ENCODE measurements at regions not wholly inside any gene's neighbourhood (a gene's known extent, or its start where the extent isn't known, plus 50 kb on each side); places are given as distances from the start of the nearest gene placed in this dataset.

DNA sequence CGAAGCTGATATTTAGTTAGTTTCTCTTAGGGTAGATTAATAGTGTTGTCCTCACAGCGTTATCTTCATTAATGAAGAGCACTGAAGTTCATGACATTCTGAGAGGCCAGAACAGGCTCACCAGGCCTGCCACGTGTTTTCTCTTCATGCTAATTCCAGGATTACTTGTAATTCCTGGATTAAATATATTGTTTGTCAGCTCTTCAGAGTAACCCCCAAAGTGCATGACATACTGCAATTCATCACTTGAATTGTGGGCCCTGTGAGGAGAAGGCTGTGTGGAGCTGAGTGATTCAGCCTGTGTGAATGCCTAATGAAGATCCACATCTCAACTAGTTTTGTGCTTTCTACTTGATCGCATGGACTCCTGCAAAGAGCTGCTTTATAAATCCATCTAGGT is 401.0 kb upstream of the ADAMTSL1 start:
- SMC1A ChIA-PET (ENCODE audit: uncharacterized antibody, unreplicated experiment), result no interaction called here
- H3K4me3 ChIP-seq, result no peak overlapping the region
- in situ Hi-C loops (cut with MboI), result no loop called here
- no peak overlapping the region for H3K27ac ChIP-seq (ENCODE audit: control insufficient read depth, insufficient read depth)
- POLR2A ChIA-PET, result no interaction called here
- CTCF ChIA-PET, result no interaction called here
- WGBS (ENCODE audit: insufficient coverage, insufficient replicate concordance, low lambda C conversion rate, missing lambda C conversion rate), result 31% methylated on average over 4 of the region's 4 CpGs
- intact Hi-C loops (cut with micrococcal nuclease; ENCODE audit: unreplicated experiment), result no loop called here
- no peaks in the 10 kb centered on the region for H3K79me2 ChIP-seq (ENCODE audit: control insufficient read depth, insufficient read depth, low read length)
- H3K27me3 ChIP-seq (replicated peaks in 1 of 2; ENCODE audit: control insufficient read depth in 2 of 2, insufficient read depth in 2 of 2, low read length in 1 of 2), result no peaks in the 10 kb centered on the region; a peak in 1 of 4 replicates
- no peak for ATAC-seq
- no peaks in the 10 kb centered on the region for H3K9me3 ChIP-seq (replicated peaks; ENCODE audit: control insufficient read depth, insufficient read depth, low read length)
- no peaks in the 10 kb centered on the region for H3K4me1 ChIP-seq (ENCODE audit: control insufficient read depth, insufficient read depth, low read length)
- RAD21 ChIA-PET (ENCODE audit: unreplicated experiment), result no interaction called here
- TF ChIP-seq DPF2 (IDR thresholded peaks at IDR 0.05) (no peak), SP1 (IDR thresholded peaks at IDR 0.05; ENCODE audit: low read depth, low read length) (no peak)
- TF ChIP-seq, protein P1, sequence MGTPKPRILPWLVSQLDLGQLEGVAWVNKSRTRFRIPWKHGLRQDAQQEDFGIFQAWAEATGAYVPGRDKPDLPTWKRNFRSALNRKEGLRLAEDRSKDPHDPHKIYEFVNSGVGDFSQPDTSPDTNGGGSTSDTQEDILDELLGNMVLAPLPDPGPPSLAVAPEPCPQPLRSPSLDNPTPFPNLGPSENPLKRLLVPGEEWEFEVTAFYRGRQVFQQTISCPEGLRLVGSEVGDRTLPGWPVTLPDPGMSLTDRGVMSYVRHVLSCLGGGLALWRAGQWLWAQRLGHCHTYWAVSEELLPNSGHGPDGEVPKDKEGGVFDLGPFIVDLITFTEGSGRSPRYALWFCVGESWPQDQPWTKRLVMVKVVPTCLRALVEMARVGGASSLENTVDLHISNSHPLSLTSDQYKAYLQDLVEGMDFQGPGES (IDR thresholded peaks at IDR 0.05), result no peak
- TF ChIP-seq, protein P2, sequence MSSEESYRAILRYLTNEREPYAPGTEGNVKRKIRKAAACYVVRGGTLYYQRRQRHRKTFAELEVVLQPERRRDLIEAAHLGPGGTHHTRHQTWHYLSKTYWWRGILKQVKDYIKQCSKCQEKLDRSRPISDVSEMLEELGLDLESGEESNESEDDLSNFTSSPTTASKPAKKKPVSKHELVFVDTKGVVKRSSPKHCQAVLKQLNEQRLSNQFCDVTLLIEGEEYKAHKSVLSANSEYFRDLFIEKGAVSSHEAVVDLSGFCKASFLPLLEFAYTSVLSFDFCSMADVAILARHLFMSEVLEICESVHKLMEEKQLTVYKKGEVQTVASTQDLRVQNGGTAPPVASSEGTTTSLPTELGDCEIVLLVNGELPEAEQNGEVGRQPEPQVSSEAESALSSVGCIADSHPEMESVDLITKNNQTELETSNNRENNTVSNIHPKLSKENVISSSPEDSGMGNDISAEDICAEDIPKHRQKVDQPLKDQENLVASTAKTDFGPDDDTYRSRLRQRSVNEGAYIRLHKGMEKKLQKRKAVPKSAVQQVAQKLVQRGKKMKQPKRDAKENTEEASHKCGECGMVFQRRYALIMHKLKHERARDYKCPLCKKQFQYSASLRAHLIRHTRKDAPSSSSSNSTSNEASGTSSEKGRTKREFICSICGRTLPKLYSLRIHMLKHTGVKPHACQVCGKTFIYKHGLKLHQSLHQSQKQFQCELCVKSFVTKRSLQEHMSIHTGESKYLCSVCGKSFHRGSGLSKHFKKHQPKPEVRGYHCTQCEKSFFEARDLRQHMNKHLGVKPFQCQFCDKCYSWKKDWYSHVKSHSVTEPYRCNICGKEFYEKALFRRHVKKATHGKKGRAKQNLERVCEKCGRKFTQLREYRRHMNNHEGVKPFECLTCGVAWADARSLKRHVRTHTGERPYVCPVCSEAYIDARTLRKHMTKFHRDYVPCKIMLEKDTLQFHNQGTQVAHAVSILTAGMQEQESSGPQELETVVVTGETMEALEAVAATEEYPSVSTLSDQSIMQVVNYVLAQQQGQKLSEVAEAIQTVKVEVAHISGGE (CRISPR knock-in tag; IDR thresholded peaks at IDR 0.05), result no peak
- H3K36me3 ChIP-seq (ENCODE audit: control insufficient read depth in 2 of 2, insufficient read depth in 2 of 2, low read length in 1 of 2), result no peaks in the 10 kb centered on the region
- H3K9ac ChIP-seq (ENCODE audit: control insufficient read depth, insufficient read depth, low read length), result no peak overlapping the region
- H4K20me1 ChIP-seq (ENCODE audit: control insufficient read depth, insufficient read depth), result no peaks in the 10 kb centered on the region
- no peak overlapping the region for H3K4me2 ChIP-seq (ENCODE audit: control insufficient read depth, insufficient read depth)
- no peak overlapping the region for H2AFZ ChIP-seq (ENCODE audit: control insufficient read depth, low read depth, low read length)
- no peak for DNase-seq (ENCODE audit: low read depth, low spot score)
- no TSS peak for BruUV-seq (replicated peaks)
- no peak for FAIRE-seq
